ENCODE measurements at regions not wholly inside any gene's neighbourhood (a gene's known extent, or its start where the extent isn't known, plus 50 kb on each side); places are given as distances from the start of the nearest gene placed in this dataset.

DNA sequence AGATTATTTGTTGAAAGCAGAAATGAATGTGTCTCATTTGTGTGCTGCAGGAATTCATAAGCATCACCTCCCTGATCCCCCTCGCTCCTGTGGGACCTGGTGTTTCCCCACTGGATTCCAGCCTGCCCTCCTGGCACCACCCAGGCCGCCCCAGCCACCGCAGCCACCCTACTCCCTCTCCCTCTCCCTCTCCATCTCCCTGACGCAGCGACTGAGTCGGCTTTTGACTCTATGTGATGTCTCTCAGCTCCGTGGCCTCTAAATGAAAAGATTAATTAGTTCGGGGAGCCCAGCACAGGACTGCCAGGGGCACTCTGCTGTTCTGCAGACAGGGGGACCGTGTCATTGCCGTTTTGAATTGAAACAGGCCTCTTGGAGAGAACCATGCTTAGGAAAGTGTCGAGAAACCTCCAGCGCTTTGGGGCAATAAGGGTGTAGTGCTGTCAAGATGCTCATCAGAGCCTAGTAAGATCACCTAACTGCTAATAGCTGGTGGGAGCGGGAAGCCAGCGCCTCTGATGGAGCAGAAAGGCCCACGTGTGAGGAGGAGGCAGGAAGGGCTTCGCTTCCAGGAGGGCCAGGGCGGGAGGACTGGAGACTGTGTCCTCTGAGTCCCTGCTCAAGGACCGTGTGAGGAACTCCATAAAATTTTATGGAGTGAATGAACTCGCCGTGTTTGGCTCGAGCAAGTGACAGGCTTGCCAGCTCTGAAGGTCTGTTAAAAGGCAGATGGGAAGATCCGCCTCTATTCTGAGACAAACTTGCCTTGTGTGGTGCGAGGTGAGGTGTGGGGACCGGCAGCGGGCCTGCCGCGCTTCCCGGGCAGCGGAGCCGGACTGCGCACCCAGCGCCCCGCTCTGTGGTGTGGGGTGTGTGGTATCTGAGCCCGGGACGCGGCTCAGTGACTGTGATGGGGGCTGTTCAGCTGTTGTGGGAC, 157.4 kb upstream of the C14orf180 start:
- no peak for DNase-seq (ENCODE audit: low read depth in 2 of 2, low spot score in 1 of 2)

DNA sequence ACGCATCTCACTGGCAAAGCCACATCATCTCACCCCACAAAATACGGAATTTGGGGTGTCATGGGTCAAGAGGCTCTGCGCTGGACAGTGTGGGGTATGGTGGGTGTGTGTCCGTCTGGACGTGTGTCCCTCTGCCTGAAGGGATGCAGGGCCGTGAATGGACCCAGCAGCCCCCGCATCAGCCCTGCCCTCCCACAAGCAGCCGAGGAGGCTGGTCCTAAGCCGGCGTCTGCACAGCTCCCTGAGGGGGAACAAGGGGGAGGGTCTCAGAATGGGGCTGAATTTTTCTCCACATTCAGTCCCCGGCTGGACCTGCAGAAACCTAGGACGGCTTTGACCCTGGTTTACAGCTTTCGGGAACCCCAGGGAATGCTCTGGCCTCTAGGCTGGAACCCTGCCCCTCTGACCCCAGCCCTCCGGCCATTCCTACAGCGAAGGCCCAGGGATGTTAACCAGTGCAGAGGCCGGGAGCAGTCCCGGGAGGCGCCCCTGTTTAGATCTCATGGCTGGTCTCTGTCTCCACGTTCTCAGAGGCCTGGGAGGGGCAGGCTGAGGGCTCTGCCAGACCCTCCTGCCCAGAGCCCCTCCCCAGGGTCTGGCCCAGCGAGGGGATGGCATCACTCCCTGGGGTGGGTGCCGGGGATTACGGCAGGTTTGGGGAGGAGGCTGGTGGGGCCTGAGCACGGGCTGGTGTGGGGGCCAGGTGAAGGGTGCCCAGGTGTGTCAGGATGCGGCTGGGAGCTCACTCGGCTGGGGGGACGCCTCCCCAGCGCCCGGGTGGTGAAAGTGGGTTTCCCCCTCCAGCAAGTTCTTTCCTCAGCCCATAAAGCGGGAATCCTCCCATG, 156.5 kb upstream of the C14orf180 start:
- no peak for DNase-seq (ENCODE audit: low read depth in 2 of 2, low spot score in 1 of 2)

DNA sequence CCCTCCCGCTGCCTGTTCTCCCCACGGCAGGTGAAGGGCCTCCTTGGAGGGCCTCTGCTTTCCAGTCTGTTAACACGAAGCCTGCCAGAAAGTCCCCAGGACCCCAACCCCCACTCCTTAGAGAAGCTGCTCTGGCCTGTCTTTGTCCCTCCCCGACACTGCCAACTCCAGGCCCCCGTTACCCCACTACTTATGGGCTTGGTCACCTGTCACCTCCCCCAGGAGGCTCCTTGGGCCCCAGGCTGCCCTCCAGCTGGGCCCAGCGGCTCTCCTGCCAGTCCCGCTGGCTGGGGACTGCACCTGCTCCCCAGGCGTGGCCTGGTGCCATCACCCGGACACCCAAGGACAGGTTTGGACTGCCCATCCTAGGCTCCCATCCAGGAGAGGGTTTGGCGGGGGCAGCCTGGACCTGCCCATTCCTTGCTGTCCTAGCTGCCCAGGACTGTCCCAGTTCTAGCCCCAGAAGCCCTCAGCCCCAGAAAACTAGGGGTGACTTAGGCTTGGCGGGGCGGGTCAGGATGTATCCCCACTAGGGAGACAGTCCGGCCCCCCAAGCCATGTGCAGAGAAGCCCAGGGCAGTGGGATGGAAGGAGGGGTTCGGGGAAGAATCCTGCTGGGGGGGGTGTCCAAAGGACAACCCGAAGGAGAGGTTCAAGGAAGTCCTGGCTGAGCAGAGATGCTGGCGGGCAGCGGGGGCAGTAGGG, 155.7 kb upstream of the C14orf180 start:
- DNase-seq (ENCODE audit: low read depth in 2 of 2, low spot score in 1 of 2), result no peak

DNA sequence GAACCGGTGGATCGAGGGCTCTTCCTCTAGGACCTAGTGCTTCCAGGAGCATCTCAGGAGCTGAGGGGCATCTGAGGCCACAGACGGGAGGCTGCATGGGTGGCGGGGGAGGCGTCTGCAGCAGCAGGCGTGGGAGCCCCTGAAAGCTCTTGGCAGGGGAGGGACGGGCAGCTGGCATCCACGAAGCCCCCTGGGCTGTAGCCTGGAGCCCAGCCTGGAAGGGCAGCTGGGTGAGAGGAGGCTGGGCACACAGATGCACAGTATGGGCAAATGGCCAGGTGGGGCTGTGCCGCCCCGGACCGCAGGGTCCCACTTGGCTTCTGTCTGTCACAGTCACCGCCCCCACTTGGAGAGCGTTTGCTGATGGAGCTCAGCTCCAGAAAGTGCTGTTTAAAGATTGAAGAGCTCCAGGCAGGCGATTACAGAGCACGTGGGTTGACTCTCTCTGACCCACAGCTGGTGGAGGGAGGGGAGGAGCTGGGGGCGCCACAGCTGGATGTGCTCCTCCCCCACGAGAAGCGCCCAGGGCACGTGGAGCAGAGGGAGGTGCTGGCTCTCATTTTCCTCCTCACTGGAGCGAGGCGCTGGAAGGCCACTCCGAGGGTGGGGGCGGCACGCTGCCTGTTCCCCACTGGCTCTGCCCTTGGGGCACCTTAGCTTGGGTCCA, 155.0 kb upstream of the C14orf180 start:
- DNase-seq (ENCODE audit: low read depth in 2 of 2, low spot score in 1 of 2), result no peak

DNA sequence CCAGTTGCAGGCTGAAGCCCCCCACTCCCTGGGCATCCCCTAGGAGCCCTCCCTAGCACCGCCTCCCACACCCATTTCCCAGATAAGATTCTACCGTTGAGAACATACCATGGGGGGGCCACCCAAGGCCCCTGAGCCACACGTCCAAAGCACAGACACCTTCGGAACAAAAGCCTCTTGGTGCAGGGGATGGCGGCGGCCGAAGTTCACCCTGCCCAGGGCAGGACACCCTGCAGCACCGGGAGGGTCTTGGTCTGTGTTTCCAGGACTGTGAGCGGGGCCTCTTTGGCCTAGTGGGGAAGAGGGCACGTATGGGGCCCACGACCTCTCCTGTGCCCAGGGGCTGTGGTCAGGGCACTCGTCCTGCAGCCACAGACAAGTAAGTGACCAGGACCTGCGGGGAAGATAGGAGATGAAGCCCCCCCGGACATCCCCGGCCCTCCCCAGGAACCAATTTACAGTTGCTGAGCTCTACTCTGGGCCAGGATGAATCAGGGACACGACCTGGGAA, 154.3 kb upstream of the C14orf180 start:
- DNase-seq (ENCODE audit: low read depth in 2 of 2, low spot score in 1 of 2), result no peak

DNA sequence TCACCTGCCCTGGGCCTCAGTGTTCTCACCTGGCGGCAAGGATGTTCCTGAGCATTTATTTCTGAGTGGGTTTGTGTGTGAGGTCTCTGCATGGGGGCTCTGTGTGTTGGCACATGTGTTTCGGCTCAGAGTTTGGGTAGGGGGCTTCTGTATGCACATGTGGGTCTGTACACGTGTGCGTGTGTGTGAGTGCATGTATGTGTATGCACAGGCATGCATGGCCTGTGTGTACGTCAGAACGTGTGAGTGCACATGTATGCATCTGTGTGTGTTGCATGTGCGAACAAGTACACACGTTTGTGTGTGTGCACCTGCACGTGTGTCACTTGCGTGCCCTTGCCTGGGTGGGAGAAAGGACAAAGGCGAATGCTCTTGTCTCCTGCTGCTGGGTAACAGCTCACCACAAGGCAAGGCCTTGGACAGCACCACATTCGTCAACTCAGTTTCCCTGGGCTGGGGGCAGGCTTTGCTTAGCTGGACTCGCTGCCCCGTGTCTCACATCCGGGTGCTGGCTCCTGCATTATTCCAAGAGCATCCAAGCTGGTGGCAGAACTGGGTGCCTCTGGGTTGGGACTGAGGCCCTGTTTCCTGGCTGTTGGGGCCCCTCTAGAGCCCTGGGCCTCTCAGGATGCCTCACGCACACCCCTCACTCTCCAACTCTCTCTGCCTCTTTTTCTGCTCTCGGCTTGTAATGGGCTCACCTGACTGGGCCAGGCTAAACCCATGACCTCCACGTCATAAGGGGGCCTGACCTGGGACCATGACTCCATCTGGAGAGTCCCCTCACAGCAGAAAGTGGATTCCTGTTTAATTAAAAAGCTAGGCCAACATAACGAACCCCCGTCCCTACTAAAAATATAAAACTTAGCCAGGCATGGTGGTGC, 153.6 kb upstream of the C14orf180 start:
- DNase-seq (ENCODE audit: low read depth in 2 of 2, low spot score in 1 of 2), result no peak

DNA sequence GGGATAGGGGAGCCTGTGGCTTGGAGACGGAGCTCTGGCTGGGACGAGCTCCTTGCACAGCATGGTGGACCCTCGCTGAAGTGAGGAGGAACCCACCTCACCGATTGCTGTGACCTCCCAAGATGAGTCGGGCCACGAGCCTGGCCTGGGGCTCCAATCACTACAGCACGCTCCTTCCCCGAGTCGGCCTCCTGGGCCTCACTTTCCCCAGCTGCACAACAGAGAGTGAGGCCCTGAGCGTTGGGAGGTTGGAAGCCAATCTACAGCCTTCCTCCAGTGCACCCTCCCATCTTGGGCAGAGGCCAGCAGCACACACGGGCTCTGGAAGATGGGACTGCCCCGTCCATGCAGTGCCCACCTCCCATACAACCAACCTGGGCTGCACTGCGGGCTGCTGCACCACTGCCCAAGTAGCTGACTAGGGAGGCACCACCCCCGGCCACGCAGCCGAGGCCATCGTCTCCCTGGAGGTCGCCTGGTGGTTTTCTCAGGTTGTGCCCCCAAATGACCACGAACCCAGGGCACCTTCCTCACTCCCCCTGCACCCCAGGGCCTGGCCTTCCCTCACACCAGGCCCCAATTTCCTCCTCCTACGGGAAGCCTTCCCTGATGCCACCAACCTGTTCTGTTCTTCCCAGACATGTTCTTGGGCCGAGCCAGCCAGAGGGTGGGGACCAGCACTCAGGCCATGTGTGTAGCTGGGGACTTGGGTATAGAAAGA, 152.3 kb upstream of the C14orf180 start:
- no peak for DNase-seq (ENCODE audit: low read depth in 2 of 2, low spot score in 1 of 2)

DNA sequence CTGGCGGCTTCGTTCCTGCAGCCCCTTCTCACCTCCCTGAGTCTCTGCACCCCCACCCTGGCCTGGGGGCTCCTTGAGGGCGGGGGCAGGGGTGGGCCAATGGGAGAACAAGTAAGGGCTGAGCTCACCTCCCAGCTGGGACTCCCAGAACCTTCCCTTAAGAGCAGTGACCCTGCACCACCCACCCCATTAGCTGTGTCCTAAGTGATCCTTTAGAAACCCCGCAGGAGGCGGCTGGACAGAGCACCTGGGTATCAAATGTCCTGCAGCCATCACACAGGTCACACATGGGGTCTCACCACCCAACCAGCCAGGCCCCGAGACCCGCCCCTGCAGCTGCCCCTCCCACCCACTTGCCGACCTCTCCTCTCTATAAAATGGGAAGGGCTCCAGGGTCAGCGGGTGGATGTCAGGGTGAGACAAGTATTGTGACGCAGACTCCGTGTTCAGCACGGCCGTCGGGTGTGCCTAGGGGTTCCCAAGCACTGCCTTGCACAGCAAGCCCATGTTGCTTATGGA, 151.2 kb upstream of the C14orf180 start:
- DNase-seq (ENCODE audit: low read depth in 2 of 2, low spot score in 1 of 2), result no peak

DNA sequence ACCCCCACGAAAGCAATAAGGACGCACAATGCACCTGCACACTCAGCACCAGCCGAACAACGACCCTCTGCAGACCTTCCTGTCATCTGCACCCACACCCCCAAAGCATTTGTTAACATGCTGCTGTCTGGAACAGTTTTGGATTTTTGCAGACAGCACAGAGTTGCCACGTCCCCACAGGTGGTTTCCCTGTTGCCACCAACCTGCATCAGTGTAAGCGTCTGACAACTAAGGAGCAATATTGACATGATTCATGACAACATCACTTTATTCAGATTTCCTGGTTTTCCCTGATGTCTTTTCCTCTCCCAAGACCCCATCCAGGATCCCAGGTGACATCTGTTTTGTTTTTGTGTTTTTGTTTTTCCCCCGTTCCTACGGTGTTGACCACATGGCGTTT, 150.7 kb upstream of the C14orf180 start:
- no peak for DNase-seq (ENCODE audit: low read depth in 2 of 2, low spot score in 1 of 2)

DNA sequence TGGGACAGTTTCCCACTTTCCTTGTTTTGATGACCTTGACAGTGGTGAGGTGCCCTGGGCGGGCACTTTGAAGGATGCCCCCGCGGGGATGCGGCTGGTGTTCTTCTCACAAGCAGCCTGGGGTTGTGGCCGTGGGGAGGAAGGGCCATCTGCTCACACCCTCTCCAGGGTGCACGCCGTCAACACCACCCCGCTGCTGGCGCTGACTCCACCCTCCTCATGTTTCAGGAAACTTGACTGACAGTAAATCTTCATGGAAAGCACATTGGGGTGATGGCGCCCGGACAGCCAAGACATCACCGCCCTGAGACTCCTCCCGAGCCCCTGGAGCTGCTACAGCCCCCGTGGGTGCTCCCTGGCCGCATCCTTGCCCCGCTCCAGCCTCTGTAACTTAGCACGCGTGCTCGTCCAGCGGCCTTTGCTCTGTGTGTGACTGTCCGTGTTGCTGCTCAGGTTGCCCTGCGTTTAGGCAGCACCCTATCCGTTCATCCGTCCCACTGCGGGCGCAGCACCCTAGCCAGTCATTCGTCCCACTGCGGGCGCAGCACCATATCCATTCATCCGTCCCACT, 150.2 kb upstream of the C14orf180 start:
- no peak for DNase-seq (ENCODE audit: low read depth in 2 of 2, low spot score in 1 of 2)

DNA sequence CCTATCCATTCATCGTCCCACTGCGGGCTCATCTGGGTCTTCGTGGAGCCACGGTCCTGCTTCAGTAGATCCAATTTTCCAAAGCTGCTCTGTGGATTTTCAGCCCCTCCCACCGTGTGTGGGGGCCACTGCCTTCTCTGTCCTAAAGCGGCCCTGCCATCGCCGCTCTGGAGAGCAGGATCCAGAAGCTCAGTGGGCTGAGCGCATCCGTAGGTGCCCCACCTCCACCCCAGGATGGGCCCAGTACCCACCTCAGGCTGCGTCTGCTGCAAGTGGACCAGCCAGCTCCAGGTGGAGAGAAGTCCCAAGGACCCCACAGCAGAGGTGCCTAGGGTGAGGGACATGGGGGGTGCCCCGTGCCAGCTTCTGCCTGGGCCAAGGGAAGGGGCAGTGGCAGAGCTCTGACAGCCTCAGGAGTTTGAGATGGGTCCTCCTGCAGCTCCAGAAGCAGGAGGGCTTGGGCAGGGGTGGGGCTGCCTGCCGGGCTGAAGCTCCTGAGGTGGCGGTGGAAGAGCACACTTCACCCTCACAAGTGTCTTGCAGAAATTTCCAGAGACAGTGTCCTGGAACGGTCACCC, 148.1 kb upstream of the C14orf180 start:
- DNase-seq (ENCODE audit: low read depth in 2 of 2, low spot score in 1 of 2), result no peak

DNA sequence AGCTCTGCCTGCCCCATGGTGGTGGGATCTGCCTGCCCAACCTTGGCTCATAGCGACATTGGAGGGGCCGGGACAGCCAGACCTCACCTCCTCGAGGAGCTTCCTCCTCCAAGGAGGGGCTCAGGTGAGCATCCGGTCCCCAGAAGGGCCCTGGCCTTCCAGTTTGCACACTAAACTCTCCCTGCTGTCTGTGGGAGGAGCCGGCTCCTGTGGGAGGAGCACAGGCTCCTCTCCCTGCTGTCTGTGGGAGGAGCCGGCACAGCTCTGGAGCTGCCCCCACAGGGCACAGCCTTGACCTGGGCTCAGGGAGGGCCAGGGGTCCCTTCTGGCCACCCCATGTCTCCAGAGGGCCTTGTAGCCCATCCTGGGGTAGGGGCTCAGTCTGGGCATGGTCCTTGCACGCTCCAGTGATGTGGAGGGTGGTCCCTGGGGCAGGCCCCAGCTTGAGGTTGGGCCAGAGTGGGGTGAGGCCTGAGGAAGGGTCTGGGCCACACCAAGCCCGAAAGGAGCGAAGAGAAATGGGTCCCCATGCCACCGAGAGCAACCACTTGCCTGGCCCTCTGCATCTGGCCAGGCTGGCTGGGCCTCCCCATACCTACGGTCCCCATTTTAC, 147.5 kb upstream of the C14orf180 start:
- DNase-seq (ENCODE audit: low read depth in 2 of 2, low spot score in 1 of 2), result no peak

DNA sequence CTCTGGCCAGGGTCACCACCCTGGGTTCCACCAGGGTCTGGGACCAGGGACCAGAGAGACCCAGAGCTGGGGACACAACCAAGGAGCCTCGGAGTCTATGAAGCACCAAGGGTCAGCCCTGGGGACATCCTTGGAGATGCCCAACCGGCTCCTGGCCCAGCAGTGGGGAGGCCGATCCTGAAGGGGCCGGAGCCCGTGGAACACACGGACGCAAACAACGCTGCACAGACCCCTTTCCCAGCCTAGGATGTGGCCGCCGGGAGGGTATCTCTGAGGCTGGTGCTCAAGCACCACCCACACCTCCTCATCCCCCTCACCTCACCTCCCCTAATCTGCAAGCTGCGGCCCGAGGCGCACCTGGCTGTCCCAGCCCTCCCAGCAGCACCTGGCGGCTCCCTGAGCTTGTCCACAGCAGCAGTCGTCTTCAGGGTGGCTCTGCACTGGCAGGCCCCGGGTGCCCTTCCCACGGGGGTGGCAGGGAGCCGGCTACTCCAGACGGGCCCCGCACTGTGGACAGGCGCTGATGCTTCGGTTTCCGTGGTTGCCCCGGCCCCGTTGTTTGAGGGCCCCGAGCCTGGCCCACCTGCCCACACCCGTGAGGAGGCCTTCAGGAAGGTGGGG, 146.8 kb upstream of the C14orf180 start:
- DNase-seq (ENCODE audit: low read depth in 2 of 2, low spot score in 1 of 2), result no peak

DNA sequence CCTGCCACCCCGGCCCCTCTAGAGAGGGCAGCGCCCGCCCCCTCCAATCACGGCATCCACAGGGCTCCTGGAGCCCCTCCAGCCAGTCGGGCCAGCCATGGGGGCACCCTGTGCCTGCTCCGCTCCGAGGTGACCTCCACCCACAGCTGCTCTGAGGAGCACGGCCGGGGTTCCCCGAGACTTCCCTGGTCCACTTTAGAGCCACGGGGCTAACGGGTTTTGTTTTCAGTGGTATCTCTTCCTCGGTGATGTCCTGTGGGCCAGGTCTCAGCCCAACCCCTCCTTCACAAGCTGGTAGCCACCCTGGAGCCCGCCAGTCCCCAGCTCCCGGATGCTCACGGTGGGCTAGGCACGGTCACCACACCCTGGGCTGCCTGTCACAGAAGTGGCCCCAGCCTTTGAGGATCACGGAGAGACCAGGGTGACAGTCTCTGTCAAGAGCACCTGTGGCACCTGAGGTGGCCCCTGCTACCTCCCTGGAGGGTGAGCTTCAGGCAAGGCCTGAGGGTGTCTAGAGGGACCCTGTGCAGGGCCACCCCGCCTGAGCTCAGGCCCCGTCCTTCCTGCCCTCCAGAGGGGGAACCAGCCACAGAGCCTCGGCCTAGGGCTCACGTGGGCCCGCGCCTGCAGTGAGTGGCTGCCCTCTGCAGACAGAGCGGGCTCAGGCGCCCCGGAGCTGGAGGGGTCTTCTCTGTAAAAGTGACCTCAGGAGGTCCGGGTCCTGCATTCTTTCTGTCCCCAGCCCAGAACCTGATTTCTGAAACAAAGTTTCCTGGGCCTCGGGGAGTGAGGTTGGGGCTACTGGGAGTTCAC, 146.0 kb upstream of the C14orf180 start:
- no peak for DNase-seq (ENCODE audit: low read depth in 2 of 2, low spot score in 1 of 2)

DNA sequence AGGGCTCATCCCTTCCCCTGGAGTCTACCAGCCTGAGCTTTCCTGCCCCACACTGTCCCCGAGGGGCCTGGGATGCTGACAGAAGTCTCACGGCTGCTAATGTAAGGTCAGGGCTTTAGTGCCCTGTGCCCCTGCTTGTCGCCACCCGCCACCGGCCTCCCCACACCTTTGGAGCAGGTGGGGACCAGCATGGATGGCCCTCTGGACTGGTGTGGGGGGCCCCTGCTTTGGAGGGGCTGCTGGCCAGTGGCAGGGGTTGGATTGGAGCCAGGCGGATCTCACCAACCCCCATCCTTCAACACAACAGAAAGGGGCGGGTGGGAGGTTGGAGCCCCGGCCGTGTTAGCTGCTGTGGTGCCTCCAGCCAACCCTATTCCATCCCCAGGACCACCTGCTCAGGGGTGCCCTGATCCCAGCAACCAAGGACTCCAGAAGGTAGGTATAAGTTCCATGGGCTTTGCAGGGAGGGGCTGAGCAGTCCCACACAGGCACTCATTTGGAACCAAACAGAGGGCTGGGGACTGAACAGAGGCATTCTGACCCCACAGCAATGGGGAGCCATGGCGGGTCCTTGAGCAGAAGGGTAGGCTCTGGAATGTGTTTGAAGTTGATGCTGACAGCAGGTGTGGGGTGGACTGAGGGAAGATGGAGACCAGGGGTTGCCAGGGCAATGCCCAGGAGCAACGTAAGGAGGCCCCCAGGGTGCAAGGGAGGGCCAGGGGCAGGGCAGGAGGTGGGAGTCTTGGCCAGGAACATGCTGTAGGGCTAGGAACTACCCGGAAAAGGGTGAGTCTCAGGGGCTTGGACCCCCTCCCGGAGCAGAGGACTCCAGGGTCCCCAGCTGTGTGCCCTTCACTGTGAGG, 145.1 kb upstream of the C14orf180 start:
- DNase-seq (ENCODE audit: low read depth in 2 of 2, low spot score in 1 of 2), result no peak
